MM.1S (cell line): ENCODE measurements at regions not wholly inside any gene's neighbourhood (a gene's known extent, or its start where the extent isn't known, plus 50 kb on each side); places are given as distances from the start of the nearest gene placed in this dataset.

Source experiments
- EZH2 ChIP-seq: fragments of 300-600 bp; sonication (generic); optimal IDR thresholded peaks from 2 replicates; pipeline ENCODE3; 2017; ENCODE audit warnings: low read depth, mild to moderate bottlenecking, antibody characterized with exemption, low read length, mixed read lengths
- TF ChIP-seq, protein P1 (sequence below): fragments of 300-600 bp; sonication (generic); IDR thresholded peaks from 2 replicates; pipeline ENCODE4 v1.5.1; 2016; ENCODE audit warnings: antibody characterized with exemption, low read length, mixed read lengths

DNA sequence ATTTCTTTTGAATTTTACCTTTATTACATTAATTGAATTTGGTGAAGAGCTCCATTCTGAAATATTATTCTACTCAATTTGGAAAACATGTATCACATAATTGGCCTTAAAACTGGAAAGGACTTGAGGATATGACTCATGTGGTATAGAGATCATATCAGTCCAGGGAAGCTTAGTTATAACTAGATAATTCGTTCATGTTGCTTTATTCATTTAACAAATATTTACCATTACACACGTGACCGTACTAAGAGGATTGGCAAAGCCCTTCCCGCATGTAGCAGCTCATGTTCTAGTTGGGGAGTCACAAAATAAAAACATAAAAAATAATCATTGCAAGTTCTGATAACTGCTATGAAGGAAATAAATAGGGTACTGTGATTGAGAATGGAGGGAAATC lies 1816.5 kb downstream of the MAT2B start:
- TF ChIP-seq, protein P1, sequence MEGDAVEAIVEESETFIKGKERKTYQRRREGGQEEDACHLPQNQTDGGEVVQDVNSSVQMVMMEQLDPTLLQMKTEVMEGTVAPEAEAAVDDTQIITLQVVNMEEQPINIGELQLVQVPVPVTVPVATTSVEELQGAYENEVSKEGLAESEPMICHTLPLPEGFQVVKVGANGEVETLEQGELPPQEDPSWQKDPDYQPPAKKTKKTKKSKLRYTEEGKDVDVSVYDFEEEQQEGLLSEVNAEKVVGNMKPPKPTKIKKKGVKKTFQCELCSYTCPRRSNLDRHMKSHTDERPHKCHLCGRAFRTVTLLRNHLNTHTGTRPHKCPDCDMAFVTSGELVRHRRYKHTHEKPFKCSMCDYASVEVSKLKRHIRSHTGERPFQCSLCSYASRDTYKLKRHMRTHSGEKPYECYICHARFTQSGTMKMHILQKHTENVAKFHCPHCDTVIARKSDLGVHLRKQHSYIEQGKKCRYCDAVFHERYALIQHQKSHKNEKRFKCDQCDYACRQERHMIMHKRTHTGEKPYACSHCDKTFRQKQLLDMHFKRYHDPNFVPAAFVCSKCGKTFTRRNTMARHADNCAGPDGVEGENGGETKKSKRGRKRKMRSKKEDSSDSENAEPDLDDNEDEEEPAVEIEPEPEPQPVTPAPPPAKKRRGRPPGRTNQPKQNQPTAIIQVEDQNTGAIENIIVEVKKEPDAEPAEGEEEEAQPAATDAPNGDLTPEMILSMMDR = no peak
- no peak for TF ChIP-seq EZH2
